Upper lobe of right lung (tissue), 1 donor: ENCODE measurements at regions not wholly inside any gene's neighbourhood (a gene's known extent, or its start where the extent isn't known, plus 50 kb on each side); places are given as distances from the start of the nearest gene placed in this dataset.

Experiments
- ATAC-seq: fragments of 200-7000 bp; cut with Tn5 transposase; one replicate; pipeline ENCODE4 v1.9.1; 2020; ENCODE audit warnings: mild to moderate bottlenecking, moderate library complexity
- DNase-seq: peaks from one replicate; pipeline ENCODE4 v3.0.0-alpha.2; 2020
- H3K27ac ChIP-seq: fragments of 200-600 bp; one replicate; pipeline ENCODE4 v1.8.0; 2022
- H3K27me3 ChIP-seq: fragments of 200-600 bp; one replicate; pipeline ENCODE4 v1.8.0; 2022; ENCODE audit warnings: mild to moderate bottlenecking
- H3K36me3 ChIP-seq: fragments of 200-600 bp; one replicate; pipeline ENCODE4 v1.8.0; 2022
- H3K4me1 ChIP-seq: fragments of 200-600 bp; one replicate; pipeline ENCODE4 v1.8.0; 2022
- H3K4me3 ChIP-seq: fragments of 200-600 bp; one replicate; pipeline ENCODE4 v1.8.0; 2022; ENCODE audit warnings: mild to moderate bottlenecking
- H3K9me3 ChIP-seq: fragments of 200-600 bp; one replicate; pipeline ENCODE4 v1.8.0; 2022
- intact Hi-C: fragments of 100-400 bp; cut with DNase I; formaldehyde crosslinking; loops from one replicate; pipeline ENCODE4 v1.11.0; 2022
- TF ChIP-seq, protein P1 (sequence below): fragments of 200-600 bp; IDR thresholded peaks from one replicate; pipeline ENCODE4 v1.8.0; 2022; ENCODE audit warnings: antibody characterized with exemption
- donor health status: DM: no; HTN: yes; CAD: no; lungs with severe emphysema.

GRCh38 chr2:240206630-240207029, 66.2 kb upstream of the OTOS start:
- no peaks in the 10 kb centered on the region for H3K27me3 ChIP-seq
- no peak overlapping the region for H3K4me3 ChIP-seq
- TF ChIP-seq, protein P1, sequence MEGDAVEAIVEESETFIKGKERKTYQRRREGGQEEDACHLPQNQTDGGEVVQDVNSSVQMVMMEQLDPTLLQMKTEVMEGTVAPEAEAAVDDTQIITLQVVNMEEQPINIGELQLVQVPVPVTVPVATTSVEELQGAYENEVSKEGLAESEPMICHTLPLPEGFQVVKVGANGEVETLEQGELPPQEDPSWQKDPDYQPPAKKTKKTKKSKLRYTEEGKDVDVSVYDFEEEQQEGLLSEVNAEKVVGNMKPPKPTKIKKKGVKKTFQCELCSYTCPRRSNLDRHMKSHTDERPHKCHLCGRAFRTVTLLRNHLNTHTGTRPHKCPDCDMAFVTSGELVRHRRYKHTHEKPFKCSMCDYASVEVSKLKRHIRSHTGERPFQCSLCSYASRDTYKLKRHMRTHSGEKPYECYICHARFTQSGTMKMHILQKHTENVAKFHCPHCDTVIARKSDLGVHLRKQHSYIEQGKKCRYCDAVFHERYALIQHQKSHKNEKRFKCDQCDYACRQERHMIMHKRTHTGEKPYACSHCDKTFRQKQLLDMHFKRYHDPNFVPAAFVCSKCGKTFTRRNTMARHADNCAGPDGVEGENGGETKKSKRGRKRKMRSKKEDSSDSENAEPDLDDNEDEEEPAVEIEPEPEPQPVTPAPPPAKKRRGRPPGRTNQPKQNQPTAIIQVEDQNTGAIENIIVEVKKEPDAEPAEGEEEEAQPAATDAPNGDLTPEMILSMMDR = no peak
- no peak overlapping the region for H3K27ac ChIP-seq
- intact Hi-C loops = no loop called here
- H3K9me3 ChIP-seq = no peaks in the 10 kb centered on the region
- DNase-seq (peak; percentile 4), ATAC-seq (no peak)
- H3K36me3 ChIP-seq = no peaks in the 10 kb centered on the region
- no peaks in the 10 kb centered on the region for H3K4me1 ChIP-seq

- no peak overlapping the region for H3K27ac ChIP-seq
- no peaks in the 10 kb centered on the region for H3K36me3 ChIP-seq
- no peaks in the 10 kb centered on the region for H3K4me1 ChIP-seq
- DNase-seq (peak; percentile 53), ATAC-seq (no peak)
- H3K27me3 ChIP-seq = no peaks in the 10 kb centered on the region
- no peak overlapping the region for H3K4me3 ChIP-seq
- H3K9me3 ChIP-seq = no peaks in the 10 kb centered on the region
- TF ChIP-seq, protein P1 = no peak
- intact Hi-C loops = no loop called here
Observed at GRCh38 chr2:240207661-240208060, 67.2 kb upstream of the OTOS start.

DNA sequence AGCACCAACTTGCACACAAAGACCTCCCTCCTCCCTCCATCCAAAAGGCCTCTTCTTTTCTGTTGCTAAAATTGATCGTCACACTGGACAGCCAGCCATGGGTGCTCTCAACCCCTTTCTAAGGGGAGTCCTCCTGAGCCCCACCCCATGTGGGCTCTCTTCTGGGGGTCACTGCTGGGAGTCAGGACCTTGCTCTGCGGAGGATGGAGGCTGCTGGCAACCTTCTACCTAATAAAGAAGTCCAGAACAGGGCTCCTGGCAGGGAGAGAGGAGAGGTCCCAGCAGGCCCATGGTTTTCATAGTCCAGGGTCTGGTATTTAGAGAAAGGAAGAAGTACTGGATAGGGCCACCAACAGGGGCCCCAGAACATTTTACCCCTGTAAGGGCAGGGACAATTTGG, 67.6 kb upstream of the OTOS start:
- Histone ChIP-seq H3K27ac (no peak overlapping the region), H3K36me3 (no peaks in the 10 kb centered on the region), H3K4me1 (no peaks in the 10 kb centered on the region), H3K4me3 (no peak overlapping the region), H3K9me3 (no peaks in the 10 kb centered on the region), H3K27me3 (no peaks in the 10 kb centered on the region)
- DNase-seq = peak; percentile 38
- ATAC-seq = no peak
- TF ChIP-seq, protein P1 = no peak
- intact Hi-C loops = no loop called here

- H3K36me3 ChIP-seq = no peaks in the 10 kb centered on the region
- no peak overlapping the region for H3K27ac ChIP-seq
- H3K9me3 ChIP-seq = no peaks in the 10 kb centered on the region
- ATAC-seq (no peak), DNase-seq (peak; percentile 56)
- intact Hi-C loops = no loop called here
- TF ChIP-seq, protein P1 = no peak
- H3K4me1 ChIP-seq = no peaks in the 10 kb centered on the region
- H3K4me3 ChIP-seq = no peak overlapping the region
- H3K27me3 ChIP-seq = no peaks in the 10 kb centered on the region
Observed at GRCh38 chr2:240208631-240209211, 68.3 kb upstream of the OTOS start.

GRCh38 chr2:240209493-240209892, 69.0 kb upstream of the OTOS start:
- intact Hi-C loops = no loop called here
- Histone ChIP-seq H3K4me1 (no peaks in the 10 kb centered on the region), H3K4me3 (no peak overlapping the region), H3K9me3 (no peaks in the 10 kb centered on the region), H3K27me3 (no peaks in the 10 kb centered on the region), H3K27ac (no peak overlapping the region), H3K36me3 (no peaks in the 10 kb centered on the region)
- TF ChIP-seq, protein P1 = no peak
- DNase-seq = peak; percentile 57
- peak; percentile 33 for ATAC-seq
